H1 (cell line): ENCODE measurements at regions not wholly inside any gene's neighbourhood (a gene's known extent, or its start where the extent isn't known, plus 50 kb on each side); places are given as distances from the start of the nearest gene placed in this dataset.

Experiments
- CTCF ChIA-PET: fragments of 300-600 bp; sonication (Branson Sonifier 250); formaldehyde crosslinking; loops from one replicate; lab custom pipeline; 2021; ENCODE audit not compliant: partially characterized antibody; lab: Charles Lee
- POLR2A ChIA-PET: fragments of 300-600 bp; sonication (Branson Sonifier 250); formaldehyde crosslinking; loops from one replicate; lab custom pipeline; 2021; ENCODE audit warnings: inconsistent platforms; ENCODE audit not compliant: partially characterized antibody; lab: Charles Lee
- DNase-seq, 2 experiments: peaks; one replicate each; pipeline versions ENCODE4 v3.0.0 to v3.0.0-alpha.2; 2010 to 2022; ENCODE audit warnings: low spot score in 2 of 2, low read depth in 1 of 2, mixed read lengths in 1 of 2
- FAIRE-seq: peaks from 2 replicates; lab custom pipeline; 2011; peaks lifted over from hg19 to GRCh38; lab: Jason Lieb, UNC
- H2AFZ ChIP-seq: 2 replicates; pipeline ENCODE4 v1.8.1; 2012; ENCODE audit warnings: low read length, inconsistent platforms
- H2AK5ac ChIP-seq: 2 replicates; pipeline ENCODE4 v1.6.1; 2013; ENCODE audit warnings: low read depth, low read length
- H2BK120ac ChIP-seq: replicated peaks from 2 replicates; pipeline ENCODE3; 2013; ENCODE audit warnings: low read depth, low read length, inconsistent platforms
- H2BK12ac ChIP-seq: 2 replicates; pipeline ENCODE4 v1.6.1; 2013; ENCODE audit warnings: low read depth, low read length
- H2BK15ac ChIP-seq: 2 replicates; pipeline ENCODE4 v1.6.1; 2013; ENCODE audit warnings: low read length
- H2BK20ac ChIP-seq: 2 replicates; pipeline ENCODE4 v1.6.1; 2013; ENCODE audit warnings: low read length
- H2BK5ac ChIP-seq: 2 replicates; pipeline ENCODE4 v1.6.1; 2013; ENCODE audit warnings: low read depth, low read length
- H3K14ac ChIP-seq: 2 replicates; pipeline ENCODE4 v1.6.1; 2013; ENCODE audit warnings: inconsistent platforms; ENCODE audit not compliant: insufficient read length
- H3K18ac ChIP-seq: 2 replicates; pipeline ENCODE4 v1.6.1; 2013; ENCODE audit warnings: low read length; ENCODE audit errors: extremely low read depth
- H3K23ac ChIP-seq: 2 replicates; pipeline ENCODE4 v1.6.1; 2013; ENCODE audit warnings: inconsistent platforms; ENCODE audit not compliant: insufficient read length
- H3K23me2 ChIP-seq: 2 replicates; pipeline ENCODE4 v1.6.1; 2013; ENCODE audit warnings: low read depth, low read length
- H3K27ac ChIP-seq: 2 replicates; pipeline ENCODE4 v1.6.1; 2011; ENCODE audit warnings: low read depth, low read length, inconsistent platforms
- H3K27me3 ChIP-seq, 4 experiments: replicated peaks in 1 of 4; 1 replicate in 1 of 4; 2 replicates in 3 of 4; pipeline versions ENCODE4 v1.6.1 to v1.8.1; 2011 to 2013; ENCODE audit warnings: low read length in 3 of 4, mild to moderate bottlenecking in 3 of 4, inconsistent platforms in 2 of 4, mixed read lengths in 2 of 4, moderate library complexity in 1 of 4; ENCODE audit not compliant: control insufficient read depth in 3 of 4, insufficient read depth in 3 of 4; ENCODE audit errors: extremely low read depth in 1 of 4
- H3K36me3 ChIP-seq, 4 experiments: 2 replicates each; pipeline versions ENCODE4 v1.6.1 to v1.8.1; 2011 to 2013; ENCODE audit warnings: mild to moderate bottlenecking in 4 of 4, low read length in 3 of 4, moderate library complexity in 2 of 4, control low read depth in 1 of 4, inconsistent platforms in 1 of 4; ENCODE audit not compliant: insufficient read depth in 4 of 4, control insufficient read depth in 2 of 4
- H3K4ac ChIP-seq: replicated peaks from 2 replicates; pipeline ENCODE3; 2013; ENCODE audit warnings: low read length, low read depth, mixed read lengths, inconsistent platforms; ENCODE audit not compliant: insufficient read length
- H3K4me1 ChIP-seq, 4 experiments: replicated peaks in 1 of 4; 1 replicate in 1 of 4; 2 replicates in 3 of 4; pipeline versions ENCODE4 v1.6.1 to v1.8.1; 2011 to 2013; ENCODE audit warnings: low read length in 3 of 4, inconsistent platforms in 2 of 4, mixed read lengths in 1 of 4; ENCODE audit not compliant: insufficient read depth in 4 of 4, control insufficient read depth in 3 of 4
- H3K4me2 ChIP-seq, 2 experiments: 2 replicates each; pipeline versions ENCODE4 v1.6.1 to v1.8.1; 2011 to 2013; ENCODE audit warnings: low read depth in 2 of 2, low read length in 2 of 2, control low read depth in 1 of 2, inconsistent platforms in 1 of 2, mild to moderate bottlenecking in 1 of 2; ENCODE audit not compliant: insufficient read depth in 1 of 2
- H3K4me3 ChIP-seq, 4 experiments: fragments of 200-600, 300-600 bp in 1 of 4; sonication (generic), shearing (Covaris generic), sonication (Bioruptor Twin) in 1 of 4; 2 replicates each; pipeline versions ENCODE4 v1.5.1 to v1.8.1; 2011 to 2016; ENCODE audit warnings: low read length in 4 of 4, low read depth in 3 of 4, control low read depth in 2 of 4, inconsistent platforms in 2 of 4, mild to moderate bottlenecking in 2 of 4, mixed read lengths in 1 of 4, moderate library complexity in 1 of 4; ENCODE audit not compliant: insufficient read depth in 2 of 4; ENCODE audit errors: extremely low read depth in 1 of 4
- H3K56ac ChIP-seq: replicated peaks from 2 replicates; pipeline ENCODE3; 2013; ENCODE audit warnings: low read depth, mild to moderate bottlenecking, mixed read lengths, low read length, inconsistent platforms; ENCODE audit not compliant: insufficient read length
- H3K79me1 ChIP-seq: 2 replicates; pipeline ENCODE4 v1.6.1; 2013; ENCODE audit warnings: low read depth, low read length, control low read depth
- H3K79me2 ChIP-seq, 2 experiments: 2 replicates each; pipeline versions ENCODE4 v1.6.1 to v1.8.1; 2012 to 2013; ENCODE audit warnings: low read length in 2 of 2, mild to moderate bottlenecking in 2 of 2, inconsistent platforms in 1 of 2; ENCODE audit not compliant: insufficient read depth in 2 of 2, control insufficient read depth in 1 of 2
- H3K9ac ChIP-seq, 4 experiments: replicated peaks in 1 of 4; 1 replicate in 1 of 4; 2 replicates in 3 of 4; pipeline versions ENCODE4 v1.6.1 to v1.8.1; 2011 to 2013; ENCODE audit warnings: low read depth in 3 of 4, low read length in 3 of 4, control low read depth in 2 of 4, mild to moderate bottlenecking in 2 of 4, moderate library complexity in 2 of 4, inconsistent platforms in 1 of 4; ENCODE audit errors: extremely low read depth in 1 of 4
- H3K9me3 ChIP-seq, 2 experiments: 2 replicates each; pipeline versions ENCODE4 v1.6.1 to v1.8.1; 2012 to 2013; ENCODE audit warnings: mild to moderate bottlenecking in 2 of 2, moderate library complexity in 2 of 2, control low read depth in 1 of 2, inconsistent platforms in 1 of 2, low read depth in 1 of 2, low read length in 1 of 2, mixed read lengths in 1 of 2; ENCODE audit not compliant: insufficient read depth in 2 of 2
- H4K20me1 ChIP-seq, 2 experiments: replicated peaks in 1 of 2; 2 replicates each; pipeline versions ENCODE3 to v1.8.1; 2011 to 2013; ENCODE audit warnings: inconsistent platforms in 2 of 2, low read length in 2 of 2, mild to moderate bottlenecking in 1 of 2; ENCODE audit not compliant: insufficient read depth in 2 of 2, control insufficient read depth in 1 of 2
- H4K5ac ChIP-seq: 2 replicates; pipeline ENCODE4 v1.6.1; 2013; ENCODE audit warnings: low read length, low read depth, mixed read lengths, inconsistent platforms; ENCODE audit not compliant: insufficient read length
- H4K8ac ChIP-seq: 2 replicates; pipeline ENCODE4 v1.8.0; 2013; ENCODE audit warnings: mild to moderate bottlenecking, moderate library complexity, low read length, inconsistent platforms; ENCODE audit not compliant: insufficient read depth; ENCODE audit errors: extremely low read depth
- H4K91ac ChIP-seq: replicated peaks from 2 replicates; pipeline ENCODE3; 2013; ENCODE audit warnings: low read length, mixed read lengths, inconsistent platforms; ENCODE audit not compliant: insufficient read length
- MAX ChIP-seq: IDR thresholded peaks from 2 replicates; pipeline ENCODE4 v1.6.1; 2012; ENCODE audit warnings: inconsistent platforms
- RAD21 ChIP-seq, 2 experiments: IDR thresholded peaks in 1 of 2; conservative IDR thresholded peaks in 1 of 2; 2 replicates each; pipeline ENCODE4 v1.6.1; 2011; ENCODE audit warnings: low read depth in 2 of 2, low read length in 2 of 2, improper control_type of control experiment in 1 of 2, inconsistent platforms in 1 of 2, mild to moderate bottlenecking in 1 of 2, moderate library complexity in 1 of 2
- WGBS, 2 experiments: shearing (Covaris generic) in 1 of 2; methylation state at CpG; one replicate each; pipeline versions ENCODE4 v1.1.6 to v1.1.7; 2013 to 2015; ENCODE audit warnings: low lambda C conversion rate in 2 of 2, mixed read lengths in 2 of 2, inconsistent platforms in 1 of 2, low coverage in 1 of 2, missing lambda C conversion rate in 1 of 2; ENCODE audit not compliant: insufficient replicate concordance in 2 of 2, insufficient coverage in 1 of 2, insufficient read length in 1 of 2; ENCODE audit errors: extremely low coverage in 1 of 2, missing lambda C conversion rate in 1 of 2; 5-methylcytosine and 5-hydroxymethylcytosine counted together

GRCh38 chr5:68381909-68382308 is 166.4 kb downstream of the PIK3R1 start:
- FAIRE-seq (no peak), DNase-seq (no peak)
- no peak overlapping the region for H4K91ac ChIP-seq
- no peak overlapping the region for H3K18ac ChIP-seq
- no peak overlapping the region for H2BK15ac ChIP-seq
- H3K4ac ChIP-seq = no peak overlapping the region
- H3K9ac ChIP-seq = no peak overlapping the region
- H2AK5ac ChIP-seq = no peak overlapping the region
- H3K79me2 ChIP-seq = no peaks in the 10 kb centered on the region
- H4K5ac ChIP-seq = no peak overlapping the region
- H4K20me1 ChIP-seq = no peaks in the 10 kb centered on the region
- H2BK120ac ChIP-seq = no peak overlapping the region
- H3K56ac ChIP-seq = no peak overlapping the region
- CTCF ChIA-PET = no interaction called here
- peaks cover 0 to 6% (median 1%) of the 10 kb centered on the region in 4 experiments; a peak in 1 of 7 replicates for H3K4me1 ChIP-seq
- WGBS, 2 experiments = 80% methylated on average over 3 of the region's 3 CpGs; no CpG with 5 or more reads in 1 of the 2 experiments
- no peak overlapping the region for H2BK5ac ChIP-seq
- H3K4me3 ChIP-seq = no peak overlapping the region
- H3K79me1 ChIP-seq = no peaks in the 10 kb centered on the region
- no peak overlapping the region for H3K4me2 ChIP-seq
- H3K27ac ChIP-seq = no peak overlapping the region
- no peak for TF ChIP-seq RAD21 (IDR thresholded peaks at IDR 0.05 in 1 of 2, conservative IDR thresholded peaks at IDR 0.05 in 1 of 2; ENCODE audit: low read depth in 2 of 2, low read length in 2 of 2)
- no peak for TF ChIP-seq MAX
- H2BK20ac ChIP-seq = no peak overlapping the region
- H3K27me3 ChIP-seq = no peaks in the 10 kb centered on the region
- no peaks in the 10 kb centered on the region for H3K9me3 ChIP-seq
- H3K23ac ChIP-seq = no peak overlapping the region
- H3K14ac ChIP-seq = no peak overlapping the region
- POLR2A ChIA-PET = no interaction called here
- H4K8ac ChIP-seq = no peak overlapping the region
- H2BK12ac ChIP-seq = no peak overlapping the region
- H3K23me2 ChIP-seq = no peaks in the 10 kb centered on the region
- H3K36me3 ChIP-seq = no peaks in the 10 kb centered on the region
- no peak overlapping the region for H2AFZ ChIP-seq
